Effector memory CD8-positive, alpha-beta T cell (primary cell): ENCODE measurements at regions not wholly inside any gene's neighbourhood (a gene's known extent, or its start where the extent isn't known, plus 50 kb on each side); places are given as distances from the start of the nearest gene placed in this dataset.
"Not testable (repeated sequence)": the region's sequence is repeated elsewhere in the genome, so short reads cannot be mapped to it uniquely, and the experiment has no call there.

Experiments
- ATAC-seq: fragments of 150-1000 bp; cut with Tn5 transposase; replicated peaks from 2 replicates; pipeline ENCODE4 v1.10.0; 2021; ENCODE audit warnings: mild to moderate bottlenecking, moderate library complexity
- DNase-seq, 3 experiments: peaks; one replicate each; pipeline ENCODE4 v3.0.0; 2021
- H3K27ac Mint-ChIP-seq, 2 donors: one replicate each; pipeline ENCODE4 v1.8.0; 2022; ENCODE audit warnings: mild to moderate bottlenecking in 2 of 2, mixed read lengths in 2 of 2, moderate library complexity in 2 of 2
- H3K27me3 Mint-ChIP-seq, 2 donors: one replicate each; pipeline ENCODE4 v1.8.0; 2022; ENCODE audit warnings: mixed read lengths in 2 of 2
- H3K36me3 Mint-ChIP-seq: one replicate; pipeline ENCODE4 v1.8.0; 2022; ENCODE audit warnings: mild to moderate bottlenecking, moderate library complexity, mixed read lengths; ENCODE audit not compliant: insufficient read depth
- H3K4me1 Mint-ChIP-seq, 2 donors: one replicate each; pipeline ENCODE4 v1.8.0; 2022; ENCODE audit warnings: low read depth in 2 of 2, mixed read lengths in 2 of 2
- H3K4me3 Mint-ChIP-seq, 2 donors: one replicate each; pipeline ENCODE4 v1.8.0; 2022; ENCODE audit warnings: mild to moderate bottlenecking in 2 of 2, mixed read lengths in 2 of 2, moderate library complexity in 2 of 2
- H3K9me3 Mint-ChIP-seq, 2 donors: one replicate each; pipeline ENCODE4 v1.8.0; 2022; ENCODE audit warnings: mixed read lengths in 2 of 2

DNA sequence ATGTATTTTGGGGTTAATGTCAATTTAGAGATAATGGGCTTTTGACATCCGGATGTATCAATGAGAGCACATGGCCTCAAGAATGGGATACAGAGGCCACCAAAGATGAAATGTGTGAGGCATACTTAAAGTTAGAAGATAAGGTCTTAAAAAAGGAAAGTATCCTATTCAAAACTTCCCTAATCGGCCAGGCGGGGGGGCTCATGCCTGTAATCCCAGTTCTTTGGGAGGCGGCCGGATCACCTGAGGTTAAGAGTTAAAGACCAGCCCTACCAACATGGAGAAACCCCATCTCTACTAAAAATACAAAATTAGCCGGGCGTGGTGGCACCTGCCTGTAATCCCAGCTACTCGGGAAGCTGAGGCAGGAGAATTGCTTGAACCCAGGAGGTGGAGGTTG lies 421.3 kb upstream of the SLITRK5 start:
- H3K4me1 Mint-ChIP-seq, H3K27ac Mint-ChIP-seq, ATAC-seq, DNase-seq, H3K27me3 Mint-ChIP-seq, H3K9me3 Mint-ChIP-seq, H3K36me3 Mint-ChIP-seq, H3K4me3 Mint-ChIP-seq: not testable (repeated sequence)

DNA sequence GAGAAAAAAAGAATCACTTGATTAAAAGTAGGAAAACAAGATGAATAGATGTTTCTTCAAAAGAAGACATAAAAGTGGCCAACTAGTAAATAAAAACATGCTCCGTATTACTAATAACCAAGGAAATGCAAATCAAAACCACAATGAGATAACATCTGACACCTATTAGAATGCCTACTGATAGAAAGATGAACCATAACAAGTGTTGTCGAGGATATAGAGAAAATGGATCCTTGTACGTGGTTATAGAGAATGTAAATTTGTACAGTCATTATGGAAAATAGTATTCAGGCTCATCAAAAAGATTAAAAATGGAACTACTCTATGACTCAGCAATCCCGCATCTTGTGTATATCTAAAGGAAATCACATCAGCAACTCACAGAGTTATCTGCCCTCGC lies 415.8 kb upstream of the SLITRK5 start:
- no peaks in the 10 kb centered on the region for H3K4me1 Mint-ChIP-seq
- H3K27me3 Mint-ChIP-seq: no peaks in the 10 kb centered on the region
- no peak for DNase-seq
- no peak for ATAC-seq
- no peak overlapping the region for H3K4me3 Mint-ChIP-seq
- peaks cover 7 to 8% of the 10 kb centered on the region in 2 donors for H3K9me3 Mint-ChIP-seq
- no peaks in the 10 kb centered on the region for H3K36me3 Mint-ChIP-seq
- H3K27ac Mint-ChIP-seq: no peak overlapping the region

DNA sequence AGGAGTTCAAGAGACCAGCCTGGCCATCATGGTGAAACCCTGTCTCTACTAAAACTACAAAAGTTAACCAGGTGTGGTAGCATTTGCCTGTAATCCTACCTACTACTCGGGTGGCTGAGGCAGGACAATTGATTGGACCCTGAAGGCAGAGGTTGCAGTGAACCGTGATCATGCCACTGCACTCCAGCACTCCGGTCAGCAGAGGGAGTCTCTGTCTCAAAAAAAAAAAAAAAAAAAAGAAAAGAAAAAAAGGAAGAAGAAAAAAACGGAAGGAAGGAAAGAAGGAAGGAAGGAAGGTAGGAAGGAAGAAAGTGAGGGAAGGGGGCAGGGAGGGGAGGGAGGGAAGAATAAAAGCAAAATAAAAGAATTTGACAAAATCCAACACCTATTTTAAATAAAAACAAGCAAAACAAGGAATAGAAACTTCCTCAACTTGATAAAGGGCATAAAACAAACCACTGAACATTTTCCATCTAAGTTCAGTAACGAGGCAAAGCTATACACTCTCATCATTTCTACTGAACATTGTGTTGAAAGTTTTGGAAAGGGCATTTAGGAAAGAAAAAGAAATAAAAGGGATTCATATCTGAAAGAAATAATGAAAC lies 411.6 kb upstream of the SLITRK5 start:
- Mint-ChIP-seq H3K36me3 (no peaks in the 10 kb centered on the region), H3K9me3 (peaks cover 7 to 10% of the 10 kb centered on the region in 2 donors), H3K4me1 (no peaks in the 10 kb centered on the region), H3K4me3 (no peak overlapping the region), H3K27me3 (no peaks in the 10 kb centered on the region), H3K27ac (no peak overlapping the region)
- ATAC-seq: no peak
- no peak for DNase-seq

- H3K4me1 Mint-ChIP-seq: peaks cover 0 to 5% of the 10 kb centered on the region in 2 donors
- no peak overlapping the region for H3K4me3 Mint-ChIP-seq
- ATAC-seq (peak; percentile 53), DNase-seq (peak in 2 of 3 experiments; percentile 28 to 38)
- peaks cover 0 to 3% of the 10 kb centered on the region in 2 donors for H3K9me3 Mint-ChIP-seq
- H3K27me3 Mint-ChIP-seq: no peaks in the 10 kb centered on the region
- no peaks in the 10 kb centered on the region for H3K36me3 Mint-ChIP-seq
- no peak overlapping the region for H3K27ac Mint-ChIP-seq
These were observed 396.9 kb upstream of the SLITRK5 start for GRCh38 chr13:87274209-87274819.

DNA sequence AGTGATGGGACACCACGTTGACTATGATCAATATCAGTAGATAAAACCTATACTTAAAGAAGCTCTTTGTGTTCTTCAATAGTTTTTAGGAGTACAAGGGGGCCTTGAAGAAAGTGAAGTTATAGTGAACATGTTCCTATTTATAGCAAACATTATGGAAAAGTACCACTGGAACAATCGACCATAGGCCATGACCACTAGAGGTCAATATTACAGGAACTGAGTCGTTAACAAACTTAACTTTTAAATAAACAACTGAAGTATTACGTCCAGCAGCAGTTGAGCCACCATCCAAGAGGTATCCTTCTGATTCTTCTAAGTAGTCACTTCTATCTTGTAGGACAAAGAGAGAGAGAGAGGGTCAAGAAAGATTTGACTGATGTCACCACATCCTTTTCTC lies 391.0 kb upstream of the SLITRK5 start:
- Mint-ChIP-seq H3K27ac (no peak overlapping the region), H3K36me3 (no peaks in the 10 kb centered on the region), H3K9me3 (peaks cover 0 to 3% of the 10 kb centered on the region in 2 donors), H3K4me1 (peaks cover 0 to 2% of the 10 kb centered on the region in 2 donors), H3K27me3 (no peaks in the 10 kb centered on the region), H3K4me3 (no peak overlapping the region)
- no peak for ATAC-seq
- DNase-seq: no peak

GRCh38 chr13:87287721-87288120 lies 383.4 kb upstream of the SLITRK5 start:
- Mint-ChIP-seq H3K4me1 (no peaks in the 10 kb centered on the region), H3K27me3 (no peaks in the 10 kb centered on the region), H3K36me3 (peaks cover 2% of the 10 kb centered on the region), H3K4me3 (no peak overlapping the region), H3K27ac (no peak overlapping the region), H3K9me3 (peaks cover 0 to 6% of the 10 kb centered on the region in 2 donors)
- no peak for ATAC-seq
- DNase-seq: no peak

GRCh38 chr13:87295636-87296035 lies 375.5 kb upstream of the SLITRK5 start:
- H3K4me1 Mint-ChIP-seq: no peaks in the 10 kb centered on the region
- no peaks in the 10 kb centered on the region for H3K36me3 Mint-ChIP-seq
- no peak for DNase-seq
- ATAC-seq: no peak
- no peaks in the 10 kb centered on the region for H3K27me3 Mint-ChIP-seq
- peaks cover 4 to 10% of the 10 kb centered on the region in 2 donors for H3K9me3 Mint-ChIP-seq
- H3K27ac Mint-ChIP-seq: no peak overlapping the region
- no peak overlapping the region for H3K4me3 Mint-ChIP-seq

GRCh38 chr13:87302034-87302433 lies 369.1 kb upstream of the SLITRK5 start:
- DNase-seq (no peak), ATAC-seq (no peak)
- H3K27ac Mint-ChIP-seq: no peak overlapping the region
- no peaks in the 10 kb centered on the region for H3K27me3 Mint-ChIP-seq
- no peak overlapping the region for H3K4me3 Mint-ChIP-seq
- no peaks in the 10 kb centered on the region for H3K36me3 Mint-ChIP-seq
- H3K9me3 Mint-ChIP-seq: peaks cover 5 to 11% of the 10 kb centered on the region in 2 donors
- no peaks in the 10 kb centered on the region for H3K4me1 Mint-ChIP-seq

DNA sequence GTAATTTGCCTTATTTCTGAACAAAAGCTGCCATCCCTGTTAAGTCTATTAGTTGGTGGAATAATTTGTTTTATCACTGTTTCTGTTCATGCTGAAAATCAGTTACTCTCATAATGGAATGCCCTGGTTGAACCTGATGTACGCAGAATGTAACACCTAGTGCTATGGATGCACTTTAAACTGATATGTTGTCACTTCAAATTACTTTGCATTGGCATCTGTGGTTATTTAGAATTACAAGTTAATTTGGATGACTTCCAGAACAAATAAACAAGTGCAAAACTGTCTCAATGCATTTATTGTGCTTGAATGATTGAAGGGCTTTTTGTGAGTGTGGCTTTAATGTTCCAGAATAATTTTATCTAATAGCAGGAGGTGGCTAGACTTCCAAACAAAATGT lies 368.2 kb upstream of the SLITRK5 start:
- Mint-ChIP-seq H3K4me1 (no peaks in the 10 kb centered on the region), H3K36me3 (no peaks in the 10 kb centered on the region), H3K27ac (no peak overlapping the region), H3K27me3 (no peaks in the 10 kb centered on the region), H3K4me3 (no peak overlapping the region), H3K9me3 (peaks cover 5 to 11% of the 10 kb centered on the region in 2 donors)
- no peak for DNase-seq
- no peak for ATAC-seq

GRCh38 chr13:87311165-87311564 lies 360.0 kb upstream of the SLITRK5 start:
- DNase-seq (no peak), ATAC-seq (no peak)
- Mint-ChIP-seq H3K4me3 (peak overlapping the region in 1 of 2 donors; percentile 1), H3K9me3 (peaks cover 3 to 7% of the 10 kb centered on the region in 2 donors), H3K36me3 (peaks cover 6% of the 10 kb centered on the region), H3K27ac (no peak overlapping the region), H3K27me3 (no peaks in the 10 kb centered on the region), H3K4me1 (no peaks in the 10 kb centered on the region)

DNA sequence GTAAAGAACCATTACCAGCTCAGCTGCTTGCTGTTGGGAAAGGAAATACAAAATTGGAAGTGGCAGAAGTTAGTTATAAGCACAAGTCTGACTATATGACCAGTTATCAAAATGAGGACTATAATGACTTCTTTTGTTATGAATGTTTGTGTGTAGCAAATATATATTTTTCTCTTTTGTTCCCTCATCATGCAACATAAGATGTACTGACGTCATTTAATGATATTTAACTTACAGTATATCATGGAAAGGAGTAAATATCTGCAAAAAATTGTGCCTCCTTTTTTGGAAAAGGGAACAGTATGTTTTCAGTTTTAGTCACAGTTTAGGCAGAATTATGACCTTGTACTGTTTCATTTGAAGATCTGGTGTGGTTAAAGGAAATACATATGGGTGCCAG lies 356.3 kb upstream of the SLITRK5 start:
- no peak overlapping the region for H3K4me3 Mint-ChIP-seq
- H3K9me3 Mint-ChIP-seq: peaks cover 5 to 7% of the 10 kb centered on the region in 2 donors
- no peak overlapping the region for H3K27ac Mint-ChIP-seq
- no peaks in the 10 kb centered on the region for H3K27me3 Mint-ChIP-seq
- peaks cover 6% of the 10 kb centered on the region for H3K36me3 Mint-ChIP-seq
- DNase-seq (no peak), ATAC-seq (no peak)
- H3K4me1 Mint-ChIP-seq: no peaks in the 10 kb centered on the region

- Mint-ChIP-seq H3K27me3 (no peaks in the 10 kb centered on the region), H3K4me3 (no peak overlapping the region)
- no peak for ATAC-seq
These were observed 348.8 kb upstream of the SLITRK5 start for GRCh38 chr13:87322386-87322785.

GRCh38 chr13:87324558-87324957 lies 346.6 kb upstream of the SLITRK5 start:
- H3K4me1 Mint-ChIP-seq: no peaks in the 10 kb centered on the region
- DNase-seq: no peak
- H3K27ac Mint-ChIP-seq: no peak overlapping the region
- peaks cover 0 to 3% of the 10 kb centered on the region in 2 donors for H3K9me3 Mint-ChIP-seq
- no peak overlapping the region for H3K4me3 Mint-ChIP-seq
- no peak for ATAC-seq
- H3K27me3 Mint-ChIP-seq: no peaks in the 10 kb centered on the region
- H3K36me3 Mint-ChIP-seq: no peaks in the 10 kb centered on the region

More at GRCh38 chr13:87322386-87322785, 348.8 kb upstream of the SLITRK5 start:
- Mint-ChIP-seq H3K27ac (no peak overlapping the region), H3K36me3 (no peaks in the 10 kb centered on the region), H3K9me3 (peaks cover 0 to 5% of the 10 kb centered on the region in 2 donors), H3K4me1 (no peaks in the 10 kb centered on the region)
- DNase-seq: no peak

GRCh38 chr13:87331178-87331577 lies 340.0 kb upstream of the SLITRK5 start:
- Mint-ChIP-seq H3K4me1 (no peaks in the 10 kb centered on the region), H3K27me3 (no peaks in the 10 kb centered on the region), H3K27ac (no peak overlapping the region), H3K36me3 (no peaks in the 10 kb centered on the region), H3K9me3 (peaks cover 0 to 6% of the 10 kb centered on the region in 2 donors), H3K4me3 (no peak overlapping the region)
- DNase-seq (no peak), ATAC-seq (no peak)
